HG03108 (cell line): ENCODE measurements at regions not wholly inside any gene's neighbourhood (a gene's known extent, or its start where the extent isn't known, plus 50 kb on each side); places are given as distances from the start of the nearest gene placed in this dataset.
"Not testable (repeated sequence)": the region's sequence is repeated elsewhere in the genome, so short reads cannot be mapped to it uniquely, and the experiment has no call there.

Source experiments
- ATAC-seq: cut with Tn5 transposase; IDR thresholded peaks from one replicate; pipeline ENCODE4 v1.9.1; 2021; ENCODE audit warnings: moderate library complexity; ENCODE audit not compliant: unreplicated experiment

- no peak for ATAC-seq
Observed at GRCh38 chr13:109403012-109403421, 383.4 kb downstream of the IRS2 start.

- no peak for ATAC-seq
Observed at GRCh38 chr13:109401891-109402290, 384.5 kb downstream of the IRS2 start.

- ATAC-seq, result no peak
Observed at GRCh38 chr13:109401307-109401706, 385.1 kb downstream of the IRS2 start.

GRCh38 chr13:109400624-109401257, 385.6 kb downstream of the IRS2 start:
- ATAC-seq, result no peak

GRCh38 chr13:109400209-109400608, 386.2 kb downstream of the IRS2 start:
- no peak for ATAC-seq

- not testable (repeated sequence) for ATAC-seq
Observed at GRCh38 chr13:109398071-109398470, 388.3 kb downstream of the IRS2 start.

GRCh38 chr13:109397285-109397684, 389.1 kb downstream of the IRS2 start:
- no peak for ATAC-seq

- no peak for ATAC-seq
Observed at GRCh38 chr13:109396266-109396665, 390.1 kb downstream of the IRS2 start.

GRCh38 chr13:109395014-109395413, 391.4 kb downstream of the IRS2 start:
- no peak for ATAC-seq

- no peak for ATAC-seq
Observed at GRCh38 chr13:109394311-109394988, 391.9 kb downstream of the IRS2 start.

- ATAC-seq, result no peak
Observed at GRCh38 chr13:109393045-109393444, 393.3 kb downstream of the IRS2 start.

GRCh38 chr13:109390391-109390790, 396.0 kb downstream of the IRS2 start:
- ATAC-seq, result no peak

- ATAC-seq, result no peak
Observed at GRCh38 chr13:109389892-109390345, 396.5 kb downstream of the IRS2 start.

GRCh38 chr13:109389456-109389855, 396.9 kb downstream of the IRS2 start:
- ATAC-seq, result no peak

- no peak for ATAC-seq
Observed at GRCh38 chr13:109387471-109387870, 398.9 kb downstream of the IRS2 start.

GRCh38 chr13:109385242-109385560, 401.2 kb downstream of the IRS2 start:
- no peak for ATAC-seq

- no peak for ATAC-seq
Observed at GRCh38 chr13:109384491-109385241, 401.7 kb downstream of the IRS2 start.

GRCh38 chr13:109383683-109384082, 402.7 kb downstream of the IRS2 start:
- ATAC-seq, result no peak

GRCh38 chr13:109381546-109382180, 404.7 kb downstream of the IRS2 start:
- ATAC-seq, result no peak

GRCh38 chr13:109380457-109380856, 405.9 kb downstream of the IRS2 start:
- no peak for ATAC-seq

- ATAC-seq, result no peak
Observed at GRCh38 chr13:109379930-109380329, 406.5 kb downstream of the IRS2 start.

- no peak for ATAC-seq
Observed at GRCh38 chr13:109376936-109377335, 409.4 kb downstream of the IRS2 start.
